ENCODE measurements at regions not wholly inside any gene's neighbourhood (a gene's known extent, or its start where the extent isn't known, plus 50 kb on each side); places are given as distances from the start of the nearest gene placed in this dataset.

DNA sequence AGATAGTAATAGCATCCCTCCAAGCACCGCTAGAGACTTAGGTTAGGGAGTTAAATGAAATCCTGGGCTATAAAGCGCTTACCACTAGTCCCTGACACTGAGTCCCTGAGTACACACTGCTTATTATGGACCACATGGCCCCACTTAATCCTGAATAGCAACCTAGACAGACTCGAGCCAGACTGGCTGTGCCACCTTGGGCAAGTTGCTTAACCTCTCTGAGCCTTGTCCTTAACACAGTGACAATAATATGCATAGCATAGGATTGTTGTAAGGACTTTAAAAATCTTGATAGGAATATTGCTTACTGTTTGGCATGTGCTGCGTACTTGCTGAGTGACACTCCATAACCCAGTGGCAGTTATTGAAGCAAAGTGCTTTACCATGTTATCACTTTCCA lies 125.6 kb upstream of the SASH1 start:
- Histone ChIP-seq H3K9me3 (ENCODE audit: severe bottlenecking) (no peaks in the 10 kb centered on the region), H3K27ac (ENCODE audit: poor library complexity, severe bottlenecking) (no peak overlapping the region), H3K4me1 (ENCODE audit: insufficient read depth, poor library complexity, severe bottlenecking) (peaks cover 2% of the 10 kb centered on the region), H3K27me3 (ENCODE audit: insufficient read depth, poor library complexity, severe bottlenecking) (no peaks in the 10 kb centered on the region), H3K4me3 (ENCODE audit: severe bottlenecking) (no peak overlapping the region), H3K36me3 (ENCODE audit: low read depth) (no peaks in the 10 kb centered on the region)
- ATAC-seq (ENCODE audit: low read depth) (no peak), DNase-seq (ENCODE audit: low spot score) (no peak)
- TF ChIP-seq, protein P1, sequence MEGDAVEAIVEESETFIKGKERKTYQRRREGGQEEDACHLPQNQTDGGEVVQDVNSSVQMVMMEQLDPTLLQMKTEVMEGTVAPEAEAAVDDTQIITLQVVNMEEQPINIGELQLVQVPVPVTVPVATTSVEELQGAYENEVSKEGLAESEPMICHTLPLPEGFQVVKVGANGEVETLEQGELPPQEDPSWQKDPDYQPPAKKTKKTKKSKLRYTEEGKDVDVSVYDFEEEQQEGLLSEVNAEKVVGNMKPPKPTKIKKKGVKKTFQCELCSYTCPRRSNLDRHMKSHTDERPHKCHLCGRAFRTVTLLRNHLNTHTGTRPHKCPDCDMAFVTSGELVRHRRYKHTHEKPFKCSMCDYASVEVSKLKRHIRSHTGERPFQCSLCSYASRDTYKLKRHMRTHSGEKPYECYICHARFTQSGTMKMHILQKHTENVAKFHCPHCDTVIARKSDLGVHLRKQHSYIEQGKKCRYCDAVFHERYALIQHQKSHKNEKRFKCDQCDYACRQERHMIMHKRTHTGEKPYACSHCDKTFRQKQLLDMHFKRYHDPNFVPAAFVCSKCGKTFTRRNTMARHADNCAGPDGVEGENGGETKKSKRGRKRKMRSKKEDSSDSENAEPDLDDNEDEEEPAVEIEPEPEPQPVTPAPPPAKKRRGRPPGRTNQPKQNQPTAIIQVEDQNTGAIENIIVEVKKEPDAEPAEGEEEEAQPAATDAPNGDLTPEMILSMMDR (IDR thresholded peaks at IDR 0.05; ENCODE audit: poor library complexity, severe bottlenecking), result no peak

DNA sequence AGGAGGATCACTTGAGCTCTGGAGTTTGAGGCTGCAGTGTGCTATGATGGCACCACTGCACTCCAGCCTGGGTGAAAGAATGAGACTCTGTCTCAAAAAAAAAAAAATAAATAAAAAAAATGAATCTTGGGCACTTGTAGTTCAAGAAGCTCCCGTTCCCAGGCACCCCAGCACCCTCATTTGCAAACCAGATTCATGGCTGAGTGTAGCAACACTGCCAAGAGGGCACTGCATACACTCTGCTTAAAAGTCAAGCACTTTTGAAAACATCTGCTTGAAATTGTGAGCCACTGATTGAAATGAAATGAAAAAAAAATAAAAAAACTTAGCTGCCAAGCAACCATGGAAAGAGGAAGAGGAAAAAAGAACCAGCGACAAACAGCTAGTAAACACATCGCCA lies 124.7 kb upstream of the SASH1 start:
- no peaks in the 10 kb centered on the region for H3K27me3 ChIP-seq (ENCODE audit: insufficient read depth, poor library complexity, severe bottlenecking)
- ATAC-seq (ENCODE audit: low read depth), result no peak
- H3K4me1 ChIP-seq (ENCODE audit: insufficient read depth, poor library complexity, severe bottlenecking), result peaks cover 3% of the 10 kb centered on the region
- H3K27ac ChIP-seq (ENCODE audit: poor library complexity, severe bottlenecking), result no peak overlapping the region
- no peaks in the 10 kb centered on the region for H3K9me3 ChIP-seq (ENCODE audit: severe bottlenecking)
- TF ChIP-seq, protein P1 (IDR thresholded peaks at IDR 0.05; ENCODE audit: poor library complexity, severe bottlenecking), result no peak
- H3K4me3 ChIP-seq (ENCODE audit: severe bottlenecking), result no peak overlapping the region
- DNase-seq (ENCODE audit: low spot score), result no peak
- H3K36me3 ChIP-seq (ENCODE audit: low read depth), result no peaks in the 10 kb centered on the region

DNA sequence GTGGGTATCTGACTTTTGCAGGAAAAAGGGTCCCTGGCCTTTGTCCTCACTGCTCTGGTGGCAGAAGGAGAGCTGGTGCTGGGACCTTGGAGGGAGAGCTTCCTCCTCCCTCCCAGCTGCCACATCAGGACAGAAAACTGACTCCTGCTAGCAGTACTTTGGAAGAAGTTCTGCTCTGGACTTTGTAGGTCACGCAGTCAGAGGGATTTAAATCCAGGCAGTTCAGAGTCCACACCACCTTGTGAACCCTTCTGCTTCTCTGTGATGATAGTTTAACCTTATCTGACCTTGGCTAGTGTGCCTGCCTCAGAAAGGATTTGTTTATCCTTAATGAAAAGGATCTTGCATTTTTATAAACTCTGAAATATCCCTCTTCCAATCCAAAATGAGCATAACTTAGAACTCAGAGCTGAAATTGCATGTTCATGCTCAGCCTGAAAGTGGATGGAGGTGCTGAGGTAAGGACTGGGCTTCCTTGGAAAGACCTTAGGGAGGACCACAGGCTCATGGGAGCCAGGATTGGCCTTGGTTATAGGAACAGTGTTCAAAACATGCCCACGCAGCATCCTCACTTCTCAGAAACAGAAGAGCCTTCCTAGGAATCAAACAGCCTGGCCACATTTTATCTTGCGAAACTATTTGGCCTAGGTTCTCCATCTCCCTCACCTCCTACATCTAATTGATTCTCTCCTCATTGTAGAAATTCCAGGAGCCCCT lies 123.9 kb upstream of the SASH1 start:
- Histone ChIP-seq H3K36me3 (ENCODE audit: low read depth) (no peaks in the 10 kb centered on the region), H3K27me3 (ENCODE audit: insufficient read depth, poor library complexity, severe bottlenecking) (no peaks in the 10 kb centered on the region), H3K9me3 (ENCODE audit: severe bottlenecking) (no peaks in the 10 kb centered on the region), H3K4me1 (ENCODE audit: insufficient read depth, poor library complexity, severe bottlenecking) (peaks cover 10% of the 10 kb centered on the region), H3K4me3 (ENCODE audit: severe bottlenecking) (no peak overlapping the region), H3K27ac (ENCODE audit: poor library complexity, severe bottlenecking) (no peak overlapping the region)
- no peak for DNase-seq (ENCODE audit: low spot score)
- no peak for ATAC-seq (ENCODE audit: low read depth)
- TF ChIP-seq, protein P1 (IDR thresholded peaks at IDR 0.05; ENCODE audit: poor library complexity, severe bottlenecking), result no peak

DNA sequence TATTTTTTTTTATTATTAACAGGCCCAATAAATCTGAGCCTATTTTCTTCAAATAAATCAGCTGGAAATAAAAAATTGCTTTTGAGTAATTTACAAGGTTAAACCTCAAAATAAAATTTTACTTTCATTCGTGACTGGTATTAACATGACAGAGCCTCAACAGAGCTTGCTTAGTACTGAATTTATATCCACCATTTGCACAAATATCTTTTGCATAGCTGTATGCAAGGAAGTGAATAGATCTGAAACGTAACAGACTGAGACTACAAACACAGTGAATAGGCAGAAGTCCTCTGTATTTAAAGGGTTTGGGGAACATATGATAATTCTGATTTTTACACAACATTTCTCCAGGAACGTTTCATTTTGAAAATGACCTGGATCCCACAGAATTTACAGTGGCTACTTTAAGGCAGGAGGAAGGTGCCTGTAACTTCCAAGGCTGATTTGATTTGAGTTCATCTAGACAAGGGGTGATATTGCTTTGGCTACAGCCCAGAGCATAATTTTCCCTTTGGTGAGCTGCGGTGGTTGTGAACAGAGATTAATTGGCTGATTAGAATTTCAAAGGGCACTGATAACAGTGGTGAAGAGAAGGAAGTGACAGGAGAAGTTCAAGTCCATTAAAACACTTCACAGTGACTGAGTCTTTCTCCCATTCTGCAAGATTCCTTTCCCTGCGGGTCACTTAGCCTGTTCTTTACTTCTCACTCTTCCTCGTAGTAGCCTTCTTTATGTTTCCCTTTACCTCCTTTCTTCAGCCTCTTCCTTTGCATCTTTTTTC lies 121.2 kb upstream of the SASH1 start:
- no peak for DNase-seq (ENCODE audit: low spot score)
- no peaks in the 10 kb centered on the region for H3K27me3 ChIP-seq (ENCODE audit: insufficient read depth, poor library complexity, severe bottlenecking)
- H3K36me3 ChIP-seq (ENCODE audit: low read depth), result no peaks in the 10 kb centered on the region
- ATAC-seq (ENCODE audit: low read depth), result peak; percentile 33; the same call in 1 of the 3 replicates
- no peaks in the 10 kb centered on the region for H3K9me3 ChIP-seq (ENCODE audit: severe bottlenecking)
- H3K27ac ChIP-seq (ENCODE audit: poor library complexity, severe bottlenecking), result no peak overlapping the region
- no peak overlapping the region for H3K4me3 ChIP-seq (ENCODE audit: severe bottlenecking)
- TF ChIP-seq, protein P1 (IDR thresholded peaks at IDR 0.05; ENCODE audit: poor library complexity, severe bottlenecking), result no peak
- H3K4me1 ChIP-seq (ENCODE audit: insufficient read depth, poor library complexity, severe bottlenecking), result peaks cover 12% of the 10 kb centered on the region

DNA sequence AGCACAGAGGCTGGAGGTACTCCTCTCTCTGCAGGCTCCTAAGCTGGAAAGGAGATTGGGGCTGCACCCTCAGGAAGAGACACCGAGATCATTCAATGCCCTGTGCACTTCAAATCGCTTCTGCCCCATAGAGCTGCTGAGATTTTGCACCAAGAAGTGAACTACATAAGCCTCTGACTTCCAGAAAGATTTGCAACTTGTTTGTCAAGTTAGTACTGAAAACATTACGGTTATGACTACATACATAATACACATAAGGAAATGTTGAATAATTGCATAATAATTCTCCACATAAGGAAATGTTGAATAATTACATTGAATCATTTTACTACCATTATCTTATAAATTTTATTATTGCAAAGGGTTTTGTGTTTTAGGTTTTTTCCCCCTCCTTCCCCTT lies 120.3 kb upstream of the SASH1 start:
- no peak for DNase-seq (ENCODE audit: low spot score)
- Histone ChIP-seq H3K27me3 (ENCODE audit: insufficient read depth, poor library complexity, severe bottlenecking) (no peaks in the 10 kb centered on the region), H3K36me3 (ENCODE audit: low read depth) (no peaks in the 10 kb centered on the region), H3K9me3 (ENCODE audit: severe bottlenecking) (no peaks in the 10 kb centered on the region), H3K27ac (ENCODE audit: poor library complexity, severe bottlenecking) (no peak overlapping the region), H3K4me3 (ENCODE audit: severe bottlenecking) (no peak overlapping the region), H3K4me1 (ENCODE audit: insufficient read depth, poor library complexity, severe bottlenecking) (peaks cover 12% of the 10 kb centered on the region)
- TF ChIP-seq, protein P1 (IDR thresholded peaks at IDR 0.05; ENCODE audit: poor library complexity, severe bottlenecking), result no peak
- no peak for ATAC-seq (ENCODE audit: low read depth)

Measured in RWPE2 (cell line).